ENCODE measurements at regions not wholly inside any gene's neighbourhood (a gene's known extent, or its start where the extent isn't known, plus 50 kb on each side); places are given as distances from the start of the nearest gene placed in this dataset.

- 0% methylated on average over 3 of the region's 3 CpGs for WGBS (ENCODE audit: low lambda C conversion rate)
- no peak for DNase-seq (ENCODE audit: low spot score)
- Histone ChIP-seq H3K4me3 (replicated peaks in 1 of 3; ENCODE audit: insufficient read depth in 1 of 3, low read depth in 2 of 3, low read length in 3 of 3) (no peak overlapping the region), H3K27me3 (ENCODE audit: control insufficient read depth in 1 of 2, insufficient read depth in 2 of 2, low read length in 2 of 2) (no peaks in the 10 kb centered on the region), H3K4me1 (ENCODE audit: insufficient read depth, low read length) (no peaks in the 10 kb centered on the region), H3K79me2 (ENCODE audit: insufficient read depth, low read length) (no peaks in the 10 kb centered on the region), H2AFZ (ENCODE audit: low read length) (no peak overlapping the region), H3K36me3 (replicated peaks in 1 of 2; ENCODE audit: control insufficient read depth in 1 of 2, insufficient read depth in 2 of 2, low read length in 2 of 2) (no peaks in the 10 kb centered on the region), H3K9ac (ENCODE audit: insufficient read depth, low read depth, low read length) (no peak overlapping the region), H3K4me2 (ENCODE audit: low read depth, low read length) (no peak overlapping the region), H3K9me3 (ENCODE audit: low read length) (no peaks in the 10 kb centered on the region), H4K20me1 (ENCODE audit: insufficient read depth, low read length) (no peaks in the 10 kb centered on the region), H3K27ac (ENCODE audit: extremely low read length, insufficient read depth, low read length) (no peak overlapping the region)
- TF ChIP-seq PRMT3 (CRISPR knock-in tag; IDR thresholded peaks at IDR 0.05; ENCODE audit: borderline replicate concordance, low read depth) (no peak), SETDB1 (CRISPR knock-in tag; IDR thresholded peaks at IDR 0.05; ENCODE audit: borderline replicate concordance) (no peak), CHD4 (IDR thresholded peaks at IDR 0.05; ENCODE audit: borderline replicate concordance, low read length) (no peak), KMT2B (CRISPR knock-in tag; IDR thresholded peaks at IDR 0.05) (no peak), PAXIP1 (CRISPR knock-in tag; conservative IDR thresholded peaks at IDR 0.05) (no peak), SNAPC5 (CRISPR knock-in tag; IDR thresholded peaks at IDR 0.05; ENCODE audit: borderline replicate concordance) (no peak), CHCHD3 (CRISPR knock-in tag; IDR thresholded peaks at IDR 0.05) (no peak), HMGA1 (CRISPR knock-in tag; conservative IDR thresholded peaks at IDR 0.05) (no peak), ZNF274 (CRISPR knock-in tag; IDR thresholded peaks at IDR 0.05) (no peak), ZNF841 (CRISPR knock-in tag; IDR thresholded peaks at IDR 0.05; ENCODE audit: borderline replicate concordance) (no peak)
- ATAC-seq, result no peak
- intact Hi-C loops (cut with micrococcal nuclease; ENCODE audit: unreplicated experiment), result no loop called here
- FAIRE-seq, result no peak
- ChIA-PET CTCF (ENCODE audit: low intra/inter-chr PET ratio, low total read pairs) (no interaction called here), POLR2A (no interaction called here)
- in situ Hi-C loops (cut with HindIII; ENCODE audit: extremely low pct_ligation_motif_present, low pct_unique_long_range_greater_than_20kb), result no loop called here
- BruUV-seq (replicated peaks), result no TSS peak
Measured at GRCh38 chr13:62850331-62850730, 1434.7 kb upstream of the PCDH20 start.
